Gastroesophageal sphincter (tissue), 4 donors: ENCODE measurements at regions not wholly inside any gene's neighbourhood (a gene's known extent, or its start where the extent isn't known, plus 50 kb on each side); places are given as distances from the start of the nearest gene placed in this dataset.

Experiments
- ATAC-seq: fragments of 150-250 bp; one replicate; pipeline ENCODE4 v1.9.1; 2016; ENCODE audit warnings: mild to moderate bottlenecking, moderate library complexity
- H3K27ac ChIP-seq, 4 donors: fragments of 200-600 bp; sonication (generic) in 3 of 4; 1 replicate in 3 of 4; 2 replicates in 1 of 4; pipeline ENCODE4 v1.5.1; 2016 to 2019
- H3K27me3 ChIP-seq: fragments of 200-600 bp; sonication (generic); one replicate; pipeline ENCODE4 v1.5.1; 2019
- H3K36me3 ChIP-seq, 2 donors: fragments of 200-600 bp; sonication (generic); one replicate each; pipeline ENCODE4 v1.5.1; 2019; ENCODE audit warnings: control low read depth in 1 of 2
- H3K4me1 ChIP-seq, 3 donors: fragments of 200-600 bp; sonication (generic); 1 replicate in 2 of 3; 2 replicates in 1 of 3; pipeline ENCODE4 v1.5.1; 2016 to 2019; ENCODE audit warnings: control low read depth in 2 of 3
- H3K4me3 ChIP-seq, 2 donors: fragments of 200-600 bp; sonication (generic); one replicate each; pipeline ENCODE4 v1.5.1; 2019; ENCODE audit warnings: mild to moderate bottlenecking in 1 of 2, moderate library complexity in 1 of 2
- H3K9me3 ChIP-seq, 3 donors: fragments of 200-600 bp; sonication (generic); one replicate each; pipeline ENCODE4 v1.5.1; 2017 to 2019; ENCODE audit warnings: control low read depth in 2 of 3
- CTCF ChIP-seq, 4 experiments: fragments of 200-600 bp in 2 of 4; fragments of 450-650 bp in 2 of 4; sonication (generic) in 1 of 4; IDR thresholded peaks; one replicate each; pipeline ENCODE4 v1.5.1; 2017 to 2019; ENCODE audit warnings: antibody characterized with exemption in 4 of 4, mild to moderate bottlenecking in 2 of 4, moderate library complexity in 2 of 4
- EP300 ChIP-seq: sonication (generic); formaldehyde crosslinking; IDR thresholded peaks from one replicate; pipeline ENCODE4 v1.6.1; 2017; ENCODE audit warnings: antibody characterized with exemption, mild to moderate bottlenecking
- POLR2A ChIP-seq, 2 donors: fragments of 450-650 bp; IDR thresholded peaks; one replicate each; pipeline ENCODE4 v1.6.1; 2017; ENCODE audit warnings: antibody characterized with exemption in 2 of 2, mild to moderate bottlenecking in 2 of 2, moderate library complexity in 1 of 2
- POLR2AphosphoS5 ChIP-seq: sonication (generic); formaldehyde crosslinking; IDR thresholded peaks from one replicate; pipeline ENCODE4 v1.6.1; 2017; ENCODE audit warnings: antibody characterized with exemption
- WGBS, 2 donors: methylation state at CpG; one replicate each; pipeline ENCODE4 v1.1.5; 2018; ENCODE audit warnings: low coverage in 1 of 2; 5-methylcytosine and 5-hydroxymethylcytosine counted together

GRCh38 chr1:79877086-79877485 lies 870.6 kb upstream of the ADGRL4 start:
- WGBS, 2 donors, result 67 to 77% methylated on average over 2 of the region's 2 CpGs
- no peak for TF ChIP-seq POLR2A (IDR thresholded peaks at IDR 0.05)
- TF ChIP-seq POLR2AphosphoS5, result no peak
- TF ChIP-seq CTCF (IDR thresholded peaks at IDR 0.05), result no peak
- no peak for TF ChIP-seq EP300
- Histone ChIP-seq H3K4me3 (no peak overlapping the region), H3K36me3 (no peaks in the 10 kb centered on the region), H3K9me3 (no peaks in the 10 kb centered on the region), H3K4me1 (no peaks in the 10 kb centered on the region), H3K27me3 (no peaks in the 10 kb centered on the region), H3K27ac (no peak overlapping the region)
- no peak for ATAC-seq

GRCh38 chr1:79875187-79875586 lies 868.7 kb upstream of the ADGRL4 start:
- no peak for ATAC-seq
- no peaks in the 10 kb centered on the region for H3K36me3 ChIP-seq
- H3K4me3 ChIP-seq, result no peak overlapping the region
- H3K9me3 ChIP-seq, result no peaks in the 10 kb centered on the region
- no peaks in the 10 kb centered on the region for H3K27me3 ChIP-seq
- no peaks in the 10 kb centered on the region for H3K4me1 ChIP-seq
- no peak for TF ChIP-seq CTCF (IDR thresholded peaks at IDR 0.05)
- no peak for TF ChIP-seq POLR2AphosphoS5
- TF ChIP-seq POLR2A (IDR thresholded peaks at IDR 0.05), result no peak
- no peak overlapping the region for H3K27ac ChIP-seq
- 85% methylated on average over 2 of the region's 5 CpGs; no CpG with 5 or more reads in 1 of the 2 donors for WGBS, 2 donors

GRCh38 chr1:79874289-79874688 lies 867.8 kb upstream of the ADGRL4 start:
- TF ChIP-seq CTCF (IDR thresholded peaks at IDR 0.05) (no peak), POLR2AphosphoS5 (no peak), POLR2A (IDR thresholded peaks at IDR 0.05) (no peak), EP300 (no peak)
- WGBS, 2 donors, result 74 to 94% methylated on average over 3 of the region's 3 CpGs
- no peak for ATAC-seq

GRCh38 chr1:79859212-79859948 lies 852.9 kb upstream of the ADGRL4 start:
- no peaks in the 10 kb centered on the region for H3K36me3 ChIP-seq
- H3K27ac ChIP-seq, result no peak overlapping the region
- no peaks in the 10 kb centered on the region for H3K9me3 ChIP-seq
- no peak overlapping the region for H3K4me3 ChIP-seq
- 69 to 75% methylated on average over 7 to 8 of the region's 8 CpGs for WGBS, 2 donors
- H3K4me1 ChIP-seq, result no peaks in the 10 kb centered on the region
- ATAC-seq, result no peak
- no peaks in the 10 kb centered on the region for H3K27me3 ChIP-seq
- TF ChIP-seq CTCF (IDR thresholded peaks at IDR 0.05) (no peak), EP300 (no peak), POLR2A (IDR thresholded peaks at IDR 0.05) (no peak), POLR2AphosphoS5 (no peak)

More at GRCh38 chr1:79874289-79874688, 867.8 kb upstream of the ADGRL4 start:
- no peaks in the 10 kb centered on the region for H3K36me3 ChIP-seq
- H3K4me1 ChIP-seq, result no peaks in the 10 kb centered on the region
- no peaks in the 10 kb centered on the region for H3K27me3 ChIP-seq
- no peaks in the 10 kb centered on the region for H3K9me3 ChIP-seq
- H3K27ac ChIP-seq, result no peak overlapping the region
- no peak overlapping the region for H3K4me3 ChIP-seq

DNA sequence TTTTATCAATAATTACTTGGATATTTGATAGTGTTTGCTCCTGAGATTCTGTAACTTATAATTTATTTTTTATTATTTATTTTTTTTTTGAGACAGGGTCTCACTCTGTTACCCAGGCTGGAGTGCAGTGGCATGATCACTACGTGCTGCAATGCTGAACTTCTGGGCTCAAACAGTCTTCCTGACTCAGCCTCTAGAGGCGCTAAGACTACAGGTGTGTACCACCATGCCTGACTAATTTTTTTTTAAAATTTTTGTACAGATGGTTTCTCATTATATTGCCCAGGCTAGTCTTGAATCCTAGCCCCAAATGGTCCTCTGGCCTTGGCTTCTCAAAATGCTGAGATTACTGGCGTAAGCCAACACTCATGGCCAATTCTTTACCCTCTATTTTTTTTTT lies 845.5 kb upstream of the ADGRL4 start:
- Histone ChIP-seq H3K27ac (no peak overlapping the region), H3K4me1 (no peaks in the 10 kb centered on the region), H3K36me3 (no peaks in the 10 kb centered on the region), H3K9me3 (no peaks in the 10 kb centered on the region), H3K4me3 (no peak overlapping the region), H3K27me3 (no peaks in the 10 kb centered on the region)
- 84 to 89% methylated on average over 3 of the region's 3 CpGs for WGBS, 2 donors
- ATAC-seq, result no peak
- no peak for TF ChIP-seq EP300
